Caco-2 (cell line): ENCODE measurements at regions not wholly inside any gene's neighbourhood (a gene's known extent, or its start where the extent isn't known, plus 50 kb on each side); places are given as distances from the start of the nearest gene placed in this dataset.
A peak's percentile ranks its signal among the peaks of the same experiment; 100 is the strongest.

Source experiments
- BruUV-seq: library from RNA; stranded (reverse); fragments of 400-500 nt; replicated peaks from 2 replicates; lab custom pipeline; 2021; lab: Mats Ljungman, UMichigan
- CTCF ChIA-PET: fragments of 300-600 bp; sonication (Branson Sonifier 250); formaldehyde crosslinking; loops from one replicate; lab custom pipeline; 2022; ENCODE audit warnings: antibody characterized with exemption; lab: Charles Lee
- POLR2A ChIA-PET: fragments of 300-600 bp; sonication (Branson Sonifier 250); formaldehyde crosslinking; loops from one replicate; lab custom pipeline; 2022; ENCODE audit warnings: antibody characterized with exemption; lab: Charles Lee
- DNase-seq, 2 experiments: peaks; one replicate each; pipeline versions ENCODE4 v3.0.0 to v3.0.0-alpha.2; 2020 to 2022
- H3K27me3 ChIP-seq: replicated peaks from 2 replicates; pipeline ENCODE4 v1.6.0; 2011; ENCODE audit warnings: low read length; ENCODE audit not compliant: control insufficient read depth, insufficient read depth
- H3K36me3 ChIP-seq: 2 replicates; pipeline ENCODE4 v1.5.1; 2011; ENCODE audit warnings: low read length; ENCODE audit not compliant: control insufficient read depth, insufficient read depth
- H3K4me1 ChIP-seq: fragments of 250-450 bp; sonication (Bioruptor Pico); 2 replicates; pipeline ENCODE4 v1.5.1; 2020; ENCODE audit warnings: mild to moderate bottlenecking
- H3K4me3 ChIP-seq: 2 replicates; pipeline ENCODE4 v1.5.1; 2011; ENCODE audit warnings: low read depth, mild to moderate bottlenecking, control low read depth, low read length
- H3K9me3 ChIP-seq: fragments of 250-450 bp; sonication (Bioruptor Pico); 2 replicates; pipeline ENCODE4 v1.5.1; 2020; ENCODE audit warnings: mild to moderate bottlenecking, moderate library complexity
- H3K27ac Mint-ChIP-seq: one replicate; pipeline ENCODE4 v1.8.0; 2022; ENCODE audit warnings: mixed read lengths; ENCODE audit not compliant: unreplicated experiment
- H3K27me3 Mint-ChIP-seq: one replicate; pipeline ENCODE4 v1.8.0; 2022; ENCODE audit warnings: mixed read lengths; ENCODE audit not compliant: insufficient read depth, unreplicated experiment
- H3K36me3 Mint-ChIP-seq: one replicate; pipeline ENCODE4 v1.8.0; 2022; ENCODE audit warnings: mild to moderate bottlenecking, mixed read lengths; ENCODE audit not compliant: insufficient read depth, unreplicated experiment
- H3K4me1 Mint-ChIP-seq: one replicate; pipeline ENCODE4 v1.8.0; 2022; ENCODE audit warnings: low read depth, mixed read lengths; ENCODE audit not compliant: unreplicated experiment
- H3K4me3 Mint-ChIP-seq: one replicate; pipeline ENCODE4 v1.8.0; 2022; ENCODE audit warnings: mild to moderate bottlenecking, moderate library complexity, mixed read lengths; ENCODE audit not compliant: unreplicated experiment
- H3K9me3 Mint-ChIP-seq: one replicate; pipeline ENCODE4 v1.8.0; 2022; ENCODE audit warnings: mixed read lengths; ENCODE audit not compliant: unreplicated experiment
- intact Hi-C: fragments of 100-400 bp; cut with micrococcal nuclease; formaldehyde crosslinking; loops from one replicate; pipeline ENCODE4 v1.10.0; 2022; ENCODE audit not compliant: unreplicated experiment
- TF ChIP-seq, protein P1 (sequence below), 2 experiments: fragments of 200-600 bp in 1 of 2; IDR thresholded peaks; 1 replicate in 1 of 2; 2 replicates in 1 of 2; pipeline versions ENCODE4 v1.5.1 to v1.8.0; 2011 to 2022; ENCODE audit warnings: antibody characterized with exemption in 1 of 2, control low read depth in 1 of 2, inconsistent platforms in 1 of 2, low read depth in 1 of 2, low read length in 1 of 2, mild to moderate bottlenecking in 1 of 2, moderate library complexity in 1 of 2; ENCODE audit not compliant: insufficient read depth in 1 of 2, severe bottlenecking in 1 of 2, unreplicated experiment in 1 of 2

DNA sequence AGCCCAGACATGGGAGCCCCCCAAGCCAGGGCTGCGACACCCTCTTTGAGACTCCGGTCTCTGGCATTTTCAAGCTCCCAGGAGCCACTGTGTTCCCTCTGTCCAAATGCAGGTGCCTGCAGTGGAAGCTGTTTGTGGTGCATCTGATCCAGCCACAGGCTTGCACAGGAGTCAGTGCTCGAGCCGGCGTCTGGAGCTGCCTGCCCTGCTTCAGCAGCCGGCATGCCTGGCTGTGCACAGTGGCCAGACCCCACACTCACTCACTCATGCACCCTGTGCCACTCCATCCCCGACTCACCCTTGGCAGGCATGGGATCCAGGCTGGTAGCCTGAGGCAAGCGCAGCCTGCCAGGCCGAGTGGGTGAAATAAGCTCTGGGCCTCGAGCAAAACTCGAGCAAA lies 555.0 kb upstream of the CCDC54 start:
- Histone ChIP-seq H3K9me3 (no peaks in the 10 kb centered on the region), H3K36me3 (no peaks in the 10 kb centered on the region), H3K4me1 (no peaks in the 10 kb centered on the region), H3K27me3 (no peaks in the 10 kb centered on the region), H3K4me3 (no peak overlapping the region)
- peaks cover 2% of the 10 kb centered on the region for H3K27me3 Mint-ChIP-seq
- H3K4me1 Mint-ChIP-seq: no peaks in the 10 kb centered on the region
- TF ChIP-seq, protein P1, sequence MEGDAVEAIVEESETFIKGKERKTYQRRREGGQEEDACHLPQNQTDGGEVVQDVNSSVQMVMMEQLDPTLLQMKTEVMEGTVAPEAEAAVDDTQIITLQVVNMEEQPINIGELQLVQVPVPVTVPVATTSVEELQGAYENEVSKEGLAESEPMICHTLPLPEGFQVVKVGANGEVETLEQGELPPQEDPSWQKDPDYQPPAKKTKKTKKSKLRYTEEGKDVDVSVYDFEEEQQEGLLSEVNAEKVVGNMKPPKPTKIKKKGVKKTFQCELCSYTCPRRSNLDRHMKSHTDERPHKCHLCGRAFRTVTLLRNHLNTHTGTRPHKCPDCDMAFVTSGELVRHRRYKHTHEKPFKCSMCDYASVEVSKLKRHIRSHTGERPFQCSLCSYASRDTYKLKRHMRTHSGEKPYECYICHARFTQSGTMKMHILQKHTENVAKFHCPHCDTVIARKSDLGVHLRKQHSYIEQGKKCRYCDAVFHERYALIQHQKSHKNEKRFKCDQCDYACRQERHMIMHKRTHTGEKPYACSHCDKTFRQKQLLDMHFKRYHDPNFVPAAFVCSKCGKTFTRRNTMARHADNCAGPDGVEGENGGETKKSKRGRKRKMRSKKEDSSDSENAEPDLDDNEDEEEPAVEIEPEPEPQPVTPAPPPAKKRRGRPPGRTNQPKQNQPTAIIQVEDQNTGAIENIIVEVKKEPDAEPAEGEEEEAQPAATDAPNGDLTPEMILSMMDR (IDR thresholded peaks at IDR 0.05; ENCODE audit: insufficient read depth in 1 of 2, low read depth in 1 of 2, low read length in 1 of 2, severe bottlenecking in 1 of 2, unreplicated experiment in 1 of 2): no peak
- intact Hi-C loops: no loop called here
- DNase-seq: no peak
- CTCF ChIA-PET: no interaction called here
- no peaks in the 10 kb centered on the region for H3K9me3 Mint-ChIP-seq
- H3K4me3 Mint-ChIP-seq: no peak overlapping the region
- H3K36me3 Mint-ChIP-seq: no peaks in the 10 kb centered on the region
- POLR2A ChIA-PET: no interaction called here
- no peak overlapping the region for H3K27ac Mint-ChIP-seq
- no TSS peak for BruUV-seq

DNA sequence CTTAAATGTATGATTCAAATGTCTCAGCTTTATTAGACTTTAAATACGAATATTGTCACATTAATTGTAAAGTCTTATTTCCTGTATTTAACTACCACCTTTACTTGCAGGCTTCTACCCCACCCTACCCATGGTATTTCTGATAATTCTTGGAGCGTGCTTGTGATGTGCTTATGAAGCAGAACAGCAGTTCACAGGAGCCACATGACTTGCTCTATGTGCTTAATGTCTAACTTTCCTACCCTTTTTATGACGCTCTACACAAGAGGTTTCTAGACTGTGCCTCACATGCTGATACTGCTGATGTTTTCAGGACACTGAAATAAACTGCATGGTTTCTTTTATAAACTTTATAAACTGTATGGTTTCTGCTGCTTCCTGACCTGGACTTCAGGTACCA lies 553.5 kb upstream of the CCDC54 start:
- no peaks in the 10 kb centered on the region for H3K27me3 ChIP-seq
- no peaks in the 10 kb centered on the region for H3K27me3 Mint-ChIP-seq
- no peaks in the 10 kb centered on the region for H3K36me3 Mint-ChIP-seq
- H3K36me3 ChIP-seq: no peaks in the 10 kb centered on the region
- no TSS peak for BruUV-seq
- CTCF ChIA-PET: no interaction called here
- DNase-seq: no peak
- H3K27ac Mint-ChIP-seq: no peak overlapping the region
- TF ChIP-seq, protein P1 (IDR thresholded peaks at IDR 0.05; ENCODE audit: insufficient read depth in 1 of 2, low read depth in 1 of 2, low read length in 1 of 2, severe bottlenecking in 1 of 2, unreplicated experiment in 1 of 2): no peak
- H3K4me1 ChIP-seq: no peaks in the 10 kb centered on the region
- intact Hi-C loops: loop anchor here (1.0 kb wide), 1 partner anchor 241 kb away; no protein-coding TSS in a partner anchor
- no peaks in the 10 kb centered on the region for H3K4me1 Mint-ChIP-seq
- POLR2A ChIA-PET: no interaction called here
- H3K4me3 ChIP-seq: no peak overlapping the region
- H3K9me3 ChIP-seq: no peaks in the 10 kb centered on the region
- H3K9me3 Mint-ChIP-seq: no peaks in the 10 kb centered on the region
- no peak overlapping the region for H3K4me3 Mint-ChIP-seq

DNA sequence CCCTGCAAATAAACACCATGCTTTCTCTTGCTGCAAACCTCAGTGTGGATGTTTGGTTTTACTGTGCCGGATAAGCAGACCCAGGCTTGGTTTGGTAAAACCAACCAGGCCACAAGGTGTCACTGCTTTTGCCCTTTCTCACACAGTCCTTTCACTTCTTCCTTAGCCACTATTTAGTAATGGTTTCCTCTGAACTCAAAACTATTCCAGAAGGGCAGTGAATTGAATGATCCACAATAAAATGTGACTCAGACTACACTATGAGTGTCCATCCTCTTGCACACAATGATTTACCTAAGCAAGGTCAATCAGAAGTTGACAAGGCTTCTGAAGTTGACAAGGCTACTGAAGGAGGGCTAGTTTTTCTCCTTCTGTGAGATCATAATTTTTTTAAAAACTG lies 552.4 kb upstream of the CCDC54 start:
- H3K4me1 ChIP-seq: no peaks in the 10 kb centered on the region
- Mint-ChIP-seq H3K9me3 (no peaks in the 10 kb centered on the region), H3K4me3 (no peak overlapping the region), H3K27ac (no peak overlapping the region), H3K36me3 (no peaks in the 10 kb centered on the region), H3K27me3 (no peaks in the 10 kb centered on the region), H3K4me1 (no peaks in the 10 kb centered on the region)
- POLR2A ChIA-PET: no interaction called here
- CTCF ChIA-PET: no interaction called here
- no peaks in the 10 kb centered on the region for H3K9me3 ChIP-seq
- no TSS peak for BruUV-seq
- intact Hi-C loops: loop anchor here (1.0 kb wide), 1 partner anchor 239 kb away; no protein-coding TSS in a partner anchor
- no peaks in the 10 kb centered on the region for H3K27me3 ChIP-seq
- TF ChIP-seq, protein P1 (IDR thresholded peaks at IDR 0.05; ENCODE audit: insufficient read depth in 1 of 2, low read depth in 1 of 2, low read length in 1 of 2, severe bottlenecking in 1 of 2, unreplicated experiment in 1 of 2): peak; percentile 12 to 39
- peak in 1 of 2 experiments; percentile 26 for DNase-seq
- no peaks in the 10 kb centered on the region for H3K36me3 ChIP-seq
- no peak overlapping the region for H3K4me3 ChIP-seq
